ENCODE measurements at regions not wholly inside any gene's neighbourhood (a gene's known extent, or its start where the extent isn't known, plus 50 kb on each side); places are given as distances from the start of the nearest gene placed in this dataset.
"Not testable (repeated sequence)": the region's sequence is repeated elsewhere in the genome, so short reads cannot be mapped to it uniquely, and the experiment has no call there.

- Mint-ChIP-seq H3K9me3 (peaks cover 8% of the 10 kb centered on the region), H3K4me3 (no peak overlapping the region), H3K27me3 (no peaks in the 10 kb centered on the region), H3K4me1 (ENCODE audit: low read depth) (peaks cover 36% of the 10 kb centered on the region), H3K36me3 (ENCODE audit: low read depth) (no peaks in the 10 kb centered on the region), H3K27ac (peak overlapping the region; percentile 41)
Observed at GRCh38 chr9:20255052-20255451, 367.2 kb downstream of the MLLT3 start.

GRCh38 chr9:20253635-20254034 lies 368.7 kb downstream of the MLLT3 start:
- peaks cover 10% of the 10 kb centered on the region for H3K9me3 Mint-ChIP-seq
- no peak overlapping the region for H3K4me3 Mint-ChIP-seq
- peaks cover 36% of the 10 kb centered on the region for H3K4me1 Mint-ChIP-seq (ENCODE audit: low read depth)
- H3K27me3 Mint-ChIP-seq: no peaks in the 10 kb centered on the region
- H3K36me3 Mint-ChIP-seq (ENCODE audit: low read depth): no peaks in the 10 kb centered on the region
- no peak overlapping the region for H3K27ac Mint-ChIP-seq

- H3K36me3 Mint-ChIP-seq (ENCODE audit: low read depth): no peaks in the 10 kb centered on the region
- peaks cover 36% of the 10 kb centered on the region for H3K4me1 Mint-ChIP-seq (ENCODE audit: low read depth)
- H3K27me3 Mint-ChIP-seq: no peaks in the 10 kb centered on the region
- no peak overlapping the region for H3K27ac Mint-ChIP-seq
- H3K4me3 Mint-ChIP-seq: no peak overlapping the region
- peaks cover 12% of the 10 kb centered on the region for H3K9me3 Mint-ChIP-seq
Observed at GRCh38 chr9:20252778-20253177, 369.5 kb downstream of the MLLT3 start.

- Mint-ChIP-seq H3K27ac (no peak overlapping the region), H3K4me3 (no peak overlapping the region), H3K27me3 (no peaks in the 10 kb centered on the region), H3K4me1 (ENCODE audit: low read depth) (peaks cover 21% of the 10 kb centered on the region), H3K9me3 (peaks cover 12% of the 10 kb centered on the region), H3K36me3 (ENCODE audit: low read depth) (no peaks in the 10 kb centered on the region)
Observed at GRCh38 chr9:20250791-20251190, 371.5 kb downstream of the MLLT3 start.

GRCh38 chr9:20244271-20244670 lies 378.0 kb downstream of the MLLT3 start:
- no peaks in the 10 kb centered on the region for H3K36me3 Mint-ChIP-seq (ENCODE audit: low read depth)
- H3K4me1 Mint-ChIP-seq (ENCODE audit: low read depth): peaks cover 54% of the 10 kb centered on the region
- H3K9me3 Mint-ChIP-seq: peaks cover 4% of the 10 kb centered on the region
- H3K27me3 Mint-ChIP-seq: peaks cover 24% of the 10 kb centered on the region
- H3K4me3 Mint-ChIP-seq: no peak overlapping the region
- no peak overlapping the region for H3K27ac Mint-ChIP-seq

- peaks cover 54% of the 10 kb centered on the region for H3K4me1 Mint-ChIP-seq (ENCODE audit: low read depth)
- H3K4me3 Mint-ChIP-seq: no peak overlapping the region
- no peak overlapping the region for H3K27ac Mint-ChIP-seq
Observed at GRCh38 chr9:20243841-20244240, 378.5 kb downstream of the MLLT3 start.

GRCh38 chr9:20242510-20243189 lies 379.6 kb downstream of the MLLT3 start:
- H3K4me1 Mint-ChIP-seq (ENCODE audit: low read depth): peaks cover 54% of the 10 kb centered on the region
- peak overlapping the region; percentile 43 for H3K27ac Mint-ChIP-seq
- peaks cover 27% of the 10 kb centered on the region for H3K27me3 Mint-ChIP-seq
- H3K36me3 Mint-ChIP-seq (ENCODE audit: low read depth): no peaks in the 10 kb centered on the region
- H3K9me3 Mint-ChIP-seq: no peaks in the 10 kb centered on the region
- H3K4me3 Mint-ChIP-seq: peak overlapping the region; percentile 38

More at GRCh38 chr9:20243841-20244240, 378.5 kb downstream of the MLLT3 start:
- H3K9me3 Mint-ChIP-seq: peaks cover 4% of the 10 kb centered on the region
- no peaks in the 10 kb centered on the region for H3K36me3 Mint-ChIP-seq (ENCODE audit: low read depth)
- peaks cover 24% of the 10 kb centered on the region for H3K27me3 Mint-ChIP-seq

- H3K9me3 Mint-ChIP-seq: no peaks in the 10 kb centered on the region
- peaks cover 54% of the 10 kb centered on the region for H3K4me1 Mint-ChIP-seq (ENCODE audit: low read depth)
- peaks cover 28% of the 10 kb centered on the region for H3K27me3 Mint-ChIP-seq
- H3K4me3 Mint-ChIP-seq: no peak overlapping the region
- no peaks in the 10 kb centered on the region for H3K36me3 Mint-ChIP-seq (ENCODE audit: low read depth)
- no peak overlapping the region for H3K27ac Mint-ChIP-seq
Observed at GRCh38 chr9:20240498-20240897, 381.8 kb downstream of the MLLT3 start.

- H3K27me3 Mint-ChIP-seq: peaks cover 29% of the 10 kb centered on the region
- H3K36me3 Mint-ChIP-seq (ENCODE audit: low read depth): no peaks in the 10 kb centered on the region
- peaks cover 5% of the 10 kb centered on the region for H3K9me3 Mint-ChIP-seq
- no peak overlapping the region for H3K4me3 Mint-ChIP-seq
- H3K27ac Mint-ChIP-seq: no peak overlapping the region
- peaks cover 38% of the 10 kb centered on the region for H3K4me1 Mint-ChIP-seq (ENCODE audit: low read depth)
Observed at GRCh38 chr9:20238921-20239320, 383.4 kb downstream of the MLLT3 start.

- peaks cover 26% of the 10 kb centered on the region for H3K4me1 Mint-ChIP-seq (ENCODE audit: low read depth)
- H3K9me3 Mint-ChIP-seq: peaks cover 6% of the 10 kb centered on the region
- H3K4me3 Mint-ChIP-seq: no peak overlapping the region
- peaks cover 29% of the 10 kb centered on the region for H3K27me3 Mint-ChIP-seq
- no peak overlapping the region for H3K27ac Mint-ChIP-seq
- no peaks in the 10 kb centered on the region for H3K36me3 Mint-ChIP-seq (ENCODE audit: low read depth)
Observed at GRCh38 chr9:20237686-20238085, 384.6 kb downstream of the MLLT3 start.

GRCh38 chr9:20236676-20237075 lies 385.6 kb downstream of the MLLT3 start:
- Mint-ChIP-seq H3K4me3 (no peak overlapping the region), H3K9me3 (peaks cover 11% of the 10 kb centered on the region), H3K36me3 (ENCODE audit: low read depth) (no peaks in the 10 kb centered on the region), H3K27me3 (peaks cover 25% of the 10 kb centered on the region), H3K4me1 (ENCODE audit: low read depth) (peaks cover 16% of the 10 kb centered on the region), H3K27ac (no peak overlapping the region)

GRCh38 chr9:20235206-20235605 lies 387.1 kb downstream of the MLLT3 start:
- H3K4me3 Mint-ChIP-seq; H3K36me3 Mint-ChIP-seq (ENCODE audit: low read depth); H3K4me1 Mint-ChIP-seq (ENCODE audit: low read depth); H3K27ac Mint-ChIP-seq: not testable (repeated sequence)
- Mint-ChIP-seq H3K27me3 (peaks cover 18% of the 10 kb centered on the region), H3K9me3 (peaks cover 11% of the 10 kb centered on the region)

- no peak overlapping the region for H3K4me3 Mint-ChIP-seq
- no peaks in the 10 kb centered on the region for H3K36me3 Mint-ChIP-seq (ENCODE audit: low read depth)
Observed at GRCh38 chr9:20228096-20228495, 394.2 kb downstream of the MLLT3 start.

GRCh38 chr9:20227166-20227874 lies 395.0 kb downstream of the MLLT3 start:
- H3K4me1 Mint-ChIP-seq (ENCODE audit: low read depth): peaks cover 15% of the 10 kb centered on the region
- H3K36me3 Mint-ChIP-seq (ENCODE audit: low read depth): no peaks in the 10 kb centered on the region

More at GRCh38 chr9:20228096-20228495, 394.2 kb downstream of the MLLT3 start:
- Mint-ChIP-seq H3K27me3 (no peaks in the 10 kb centered on the region), H3K4me1 (ENCODE audit: low read depth) (peaks cover 15% of the 10 kb centered on the region), H3K9me3 (peaks cover 11% of the 10 kb centered on the region), H3K27ac (no peak overlapping the region)

GRCh38 chr9:20226345-20226744 lies 396.0 kb downstream of the MLLT3 start:
- Mint-ChIP-seq H3K36me3 (ENCODE audit: low read depth) (no peaks in the 10 kb centered on the region), H3K27me3 (no peaks in the 10 kb centered on the region), H3K27ac (no peak overlapping the region), H3K4me3 (no peak overlapping the region), H3K4me1 (ENCODE audit: low read depth) (peaks cover 19% of the 10 kb centered on the region), H3K9me3 (peaks cover 5% of the 10 kb centered on the region)

More at GRCh38 chr9:20227166-20227874, 395.0 kb downstream of the MLLT3 start:
- Mint-ChIP-seq H3K27ac (no peak overlapping the region), H3K4me3 (no peak overlapping the region), H3K9me3 (peaks cover 6% of the 10 kb centered on the region), H3K27me3 (no peaks in the 10 kb centered on the region)

Data from stimulated activated naive CD8-positive, alpha-beta T cell treated with anti-CD3 and anti-CD28 coated beads, Interleukin-15, Interleukin-2, amounts not matched to agents 100 ng/mL and 50 ng/mL, for 24 hours (primary cell).